NOMO-1 (cell line): ENCODE measurements at regions not wholly inside any gene's neighbourhood (a gene's known extent, or its start where the extent isn't known, plus 50 kb on each side); places are given as distances from the start of the nearest gene placed in this dataset.
"Not testable (repeated sequence)": the region's sequence is repeated elsewhere in the genome, so short reads cannot be mapped to it uniquely, and the experiment has no call there.

ENCODE experiments used
- DNase-seq, 2 experiments: peaks; one replicate each; lab custom pipeline; 2025; ENCODE audit not compliant: unreplicated experiment in 2 of 2; lab: John Stamatoyannopoulos, UW

GRCh38 chr12:85626784-85627171, 209.4 kb downstream of the RASSF9 start:
- DNase-seq = no peak

- DNase-seq = no peak
Observed at GRCh38 chr12:85627584-85627983, 208.6 kb downstream of the RASSF9 start.

- DNase-seq = not testable (repeated sequence)
Observed at GRCh38 chr12:85628562-85628961, 207.6 kb downstream of the RASSF9 start.

GRCh38 chr12:85630851-85631250, 205.4 kb downstream of the RASSF9 start:
- no peak for DNase-seq

GRCh38 chr12:85632390-85632789, 203.8 kb downstream of the RASSF9 start:
- DNase-seq = peak in 1 of 2 experiments; percentile 8

- DNase-seq = no peak
Observed at GRCh38 chr12:85633491-85633890, 202.7 kb downstream of the RASSF9 start.

- no peak for DNase-seq
Observed at GRCh38 chr12:85639834-85640233, 196.4 kb downstream of the RASSF9 start.

GRCh38 chr12:85641796-85642195, 194.4 kb downstream of the RASSF9 start:
- DNase-seq = no peak

GRCh38 chr12:85642288-85642687, 193.9 kb downstream of the RASSF9 start:
- no peak for DNase-seq

- peak in 1 of 2 experiments; percentile 11 for DNase-seq
Observed at GRCh38 chr12:85642808-85643207, 193.4 kb downstream of the RASSF9 start.

- no peak for DNase-seq
Observed at GRCh38 chr12:85644508-85644907, 191.7 kb downstream of the RASSF9 start.

GRCh38 chr12:85653731-85654455, 182.3 kb downstream of the RASSF9 start:
- no peak for DNase-seq

GRCh38 chr12:85654456-85654840, 181.8 kb downstream of the RASSF9 start:
- DNase-seq = no peak

GRCh38 chr12:85656561-85656960, 179.6 kb downstream of the RASSF9 start:
- no peak for DNase-seq

- no peak for DNase-seq
Observed at GRCh38 chr12:85657251-85657650, 179.0 kb downstream of the RASSF9 start.

GRCh38 chr12:85657836-85658630, 178.2 kb downstream of the RASSF9 start:
- DNase-seq = no peak

GRCh38 chr12:85659754-85660530, 176.3 kb downstream of the RASSF9 start:
- no peak for DNase-seq

GRCh38 chr12:85661461-85662206, 174.6 kb downstream of the RASSF9 start:
- no peak for DNase-seq

- no peak for DNase-seq
Observed at GRCh38 chr12:85662207-85662602, 174.0 kb downstream of the RASSF9 start.

- DNase-seq = no peak
Observed at GRCh38 chr12:85663631-85664030, 172.6 kb downstream of the RASSF9 start.

- DNase-seq = no peak
Observed at GRCh38 chr12:85664429-85664828, 171.8 kb downstream of the RASSF9 start.
